Vagina (tissue), 2 donors: ENCODE measurements at regions not wholly inside any gene's neighbourhood (a gene's known extent, or its start where the extent isn't known, plus 50 kb on each side); places are given as distances from the start of the nearest gene placed in this dataset.
"Not testable (repeated sequence)": the region's sequence is repeated elsewhere in the genome, so short reads cannot be mapped to it uniquely, and the experiment has no call there.

ENCODE experiments used
- DNase-seq, 2 donors: peaks; one replicate each; pipeline ENCODE4 v3.0.0-alpha.2; 2017; ENCODE audit errors: extremely low spot score in 2 of 2
- H3K27ac ChIP-seq: fragments of 200-600 bp; sonication (generic); one replicate; pipeline ENCODE4 v1.5.1; 2019
- H3K27me3 ChIP-seq: fragments of 200-600 bp; sonication (generic); one replicate; pipeline ENCODE4 v1.5.1; 2019
- H3K36me3 ChIP-seq, 2 donors: fragments of 200-600 bp; sonication (generic); one replicate each; pipeline ENCODE4 v1.5.1; 2017 to 2019
- H3K4me1 ChIP-seq: fragments of 200-600 bp; sonication (generic); one replicate; pipeline ENCODE4 v1.5.1; 2019
- H3K4me3 ChIP-seq, 2 donors: fragments of 200-600 bp; sonication (generic); 1 replicate in 1 of 2; 2 replicates in 1 of 2; pipeline ENCODE4 v1.5.1; 2016 to 2019
- H3K9me3 ChIP-seq: fragments of 200-600 bp; sonication (generic); one replicate; pipeline ENCODE4 v1.5.1; 2019
- CTCF ChIP-seq, 3 experiments: fragments of 450-650 bp in 2 of 3; fragments of 200-600 bp in 1 of 3; sonication (generic) in 1 of 3; IDR thresholded peaks; one replicate each; pipeline ENCODE4 v1.5.1; 2017 to 2019; ENCODE audit warnings: antibody characterized with exemption in 3 of 3, mild to moderate bottlenecking in 2 of 3, moderate library complexity in 2 of 3
- POLR2A ChIP-seq, 2 donors: fragments of 450-650 bp; IDR thresholded peaks; one replicate each; pipeline ENCODE4 v1.6.1; 2017; ENCODE audit warnings: antibody characterized with exemption in 2 of 2, mild to moderate bottlenecking in 2 of 2, moderate library complexity in 2 of 2
- POLR2AphosphoS5 ChIP-seq, 2 donors: sonication (generic); formaldehyde crosslinking; IDR thresholded peaks; one replicate each; pipeline ENCODE4 v1.9.0; 2017; ENCODE audit warnings: antibody characterized with exemption in 2 of 2, mild to moderate bottlenecking in 2 of 2, low read depth in 1 of 2; ENCODE audit not compliant: insufficient read depth in 1 of 2
- intact Hi-C: fragments of 100-400 bp; cut with DNase I; formaldehyde crosslinking; loops from one replicate; pipeline ENCODE4 v1.15.1; 2023

DNA sequence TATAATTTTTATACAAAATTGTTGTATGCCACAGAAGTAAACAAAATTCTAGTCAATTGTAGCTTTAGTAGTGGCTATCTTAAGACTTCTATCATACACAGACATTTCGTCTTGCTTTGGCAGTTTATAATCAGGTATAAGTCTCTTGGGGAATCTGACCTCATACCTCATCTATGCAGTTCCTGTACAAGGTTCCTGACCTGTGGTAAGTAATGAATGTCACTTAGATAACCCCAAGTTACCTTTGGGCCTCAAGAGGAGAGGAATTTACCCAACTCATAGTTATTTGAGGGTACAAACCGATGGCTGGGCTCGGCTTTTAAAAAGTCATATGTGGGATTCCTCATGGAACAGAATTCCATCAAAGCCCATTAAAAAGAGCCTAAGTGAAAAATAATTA is 58.8 kb upstream of the UNC93A start:
- no peak for DNase-seq
- Histone ChIP-seq H3K9me3 (no peaks in the 10 kb centered on the region), H3K4me1 (no peaks in the 10 kb centered on the region), H3K36me3 (no peaks in the 10 kb centered on the region), H3K27ac (no peak overlapping the region), H3K4me3 (no peak overlapping the region), H3K27me3 (no peaks in the 10 kb centered on the region)
- TF ChIP-seq POLR2AphosphoS5 (IDR thresholded peaks at IDR 0.05; ENCODE audit: insufficient read depth in 1 of 2, low read depth in 1 of 2), result no peak
- no peak for TF ChIP-seq CTCF (IDR thresholded peaks at IDR 0.05)
- TF ChIP-seq POLR2A (IDR thresholded peaks at IDR 0.05), result no peak
- intact Hi-C loops, result no loop called here

GRCh38 chr6:167233490-167233889 is 57.6 kb upstream of the UNC93A start:
- Histone ChIP-seq H3K27me3 (no peaks in the 10 kb centered on the region), H3K27ac (no peak overlapping the region), H3K4me3 (no peak overlapping the region), H3K36me3 (no peaks in the 10 kb centered on the region), H3K4me1 (no peaks in the 10 kb centered on the region), H3K9me3 (no peaks in the 10 kb centered on the region)
- intact Hi-C loops, result no loop called here
- TF ChIP-seq POLR2A (IDR thresholded peaks at IDR 0.05) (no peak), POLR2AphosphoS5 (IDR thresholded peaks at IDR 0.05; ENCODE audit: insufficient read depth in 1 of 2, low read depth in 1 of 2) (no peak), CTCF (IDR thresholded peaks at IDR 0.05) (no peak)
- DNase-seq, result no peak

DNA sequence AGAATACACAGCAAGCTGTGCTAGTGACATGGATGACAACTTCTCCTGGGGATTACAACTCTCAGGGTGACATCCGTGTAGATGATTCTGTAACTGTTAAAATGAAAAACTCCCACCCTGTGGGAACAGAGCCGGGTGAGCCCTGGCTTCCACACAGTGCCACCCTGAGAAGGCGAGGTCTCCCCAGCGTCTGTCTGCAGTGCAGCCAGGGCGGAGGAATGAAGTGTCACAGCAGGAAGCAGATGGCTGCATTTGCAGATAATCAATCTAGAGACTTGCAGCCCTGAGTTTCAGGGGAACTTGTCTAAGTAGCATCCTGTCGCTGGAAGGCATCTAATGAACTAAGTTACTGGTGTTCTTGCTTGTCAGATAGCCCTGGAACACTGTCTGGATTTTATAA is 56.5 kb upstream of the UNC93A start:
- intact Hi-C loops, H3K4me1 ChIP-seq, H3K4me3 ChIP-seq, H3K9me3 ChIP-seq, DNase-seq, H3K36me3 ChIP-seq, H3K27me3 ChIP-seq, H3K27ac ChIP-seq: not testable (repeated sequence)

- Histone ChIP-seq H3K4me3 (no peak overlapping the region), H3K27me3 (no peaks in the 10 kb centered on the region), H3K36me3 (no peaks in the 10 kb centered on the region), H3K4me1 (no peaks in the 10 kb centered on the region), H3K9me3 (no peaks in the 10 kb centered on the region), H3K27ac (no peak overlapping the region)
- TF ChIP-seq POLR2AphosphoS5 (IDR thresholded peaks at IDR 0.05; ENCODE audit: insufficient read depth in 1 of 2, low read depth in 1 of 2), result no peak
- TF ChIP-seq POLR2A (IDR thresholded peaks at IDR 0.05), result no peak
- no peak for TF ChIP-seq CTCF (IDR thresholded peaks at IDR 0.05)
- intact Hi-C loops, result no loop called here
- no peak for DNase-seq
Measured at GRCh38 chr6:167235005-167235404, 56.1 kb upstream of the UNC93A start.

GRCh38 chr6:167235421-167236238 is 55.5 kb upstream of the UNC93A start:
- DNase-seq, result no peak
- Histone ChIP-seq H3K9me3 (no peaks in the 10 kb centered on the region), H3K36me3 (no peaks in the 10 kb centered on the region), H3K27ac (no peak overlapping the region), H3K4me3 (no peak overlapping the region), H3K27me3 (no peaks in the 10 kb centered on the region), H3K4me1 (no peaks in the 10 kb centered on the region)
- intact Hi-C loops, result no loop called here
- TF ChIP-seq POLR2A (IDR thresholded peaks at IDR 0.05), result no peak
- TF ChIP-seq POLR2AphosphoS5 (IDR thresholded peaks at IDR 0.05; ENCODE audit: insufficient read depth in 1 of 2, low read depth in 1 of 2), result no peak
- TF ChIP-seq CTCF (IDR thresholded peaks at IDR 0.05), result no peak
